Neural progenitor cell (in vitro differentiated cells): ENCODE measurements at regions not wholly inside any gene's neighbourhood (a gene's known extent, or its start where the extent isn't known, plus 50 kb on each side); places are given as distances from the start of the nearest gene placed in this dataset.

ENCODE experiments used
- DNase-seq: peaks from one replicate; pipeline ENCODE4 v3.0.0-alpha.2; 2016; ENCODE audit warnings: low spot score
- H2AFZ ChIP-seq: fragments of 200-600 bp; sonication (generic); replicated peaks from 2 replicates; pipeline ENCODE4 v1.6.1; 2016; ENCODE audit warnings: antibody characterized with exemption
- H3F3A ChIP-seq: fragments of 200-600 bp; sonication (generic); 2 replicates; pipeline ENCODE4 v1.6.1; 2016; ENCODE audit warnings: antibody characterized with exemption, low read depth
- H3K27ac ChIP-seq: fragments of 200-600 bp; sonication (generic); 2 replicates; pipeline ENCODE4 v1.5.1; 2016; ENCODE audit warnings: mild to moderate bottlenecking
- H3K27me3 ChIP-seq: fragments of 200-600 bp; sonication (generic); 2 replicates; pipeline ENCODE4 v1.6.1; 2016; ENCODE audit warnings: mild to moderate bottlenecking, moderate library complexity
- H3K36me3 ChIP-seq: fragments of 200-600 bp; sonication (generic); 2 replicates; pipeline ENCODE4 v1.5.1; 2016
- H3K4me1 ChIP-seq: fragments of 200-600 bp; sonication (generic); 2 replicates; pipeline ENCODE4 v1.6.1; 2016; ENCODE audit warnings: mixed run types
- H3K4me2 ChIP-seq: fragments of 200-600 bp; sonication (generic); 2 replicates; pipeline ENCODE4 v1.6.1; 2016
- H3K4me3 ChIP-seq: fragments of 200-600 bp; sonication (generic); 2 replicates; pipeline ENCODE4 v1.5.1; 2016
- H3K79me2 ChIP-seq: fragments of 200-600 bp; sonication (generic); 2 replicates; pipeline ENCODE4 v1.6.1; 2016; ENCODE audit warnings: low read depth
- H3K9ac ChIP-seq: fragments of 200-600 bp; sonication (generic); 2 replicates; pipeline ENCODE4 v1.6.1; 2016
- H3K9me3 ChIP-seq: fragments of 200-600 bp; sonication (generic); 2 replicates; pipeline ENCODE4 v1.5.1; 2016; ENCODE audit warnings: low read depth
- H4K20me1 ChIP-seq: fragments of 200-600 bp; sonication (generic); 2 replicates; pipeline ENCODE4 v1.6.1; 2016; ENCODE audit warnings: low read depth
- H3K27ac Mint-ChIP-seq: 3 replicates; pipeline ENCODE4 v1.8.0; 2021; ENCODE audit warnings: mixed read lengths
- H3K27me3 Mint-ChIP-seq: 2 replicates; pipeline ENCODE4 v1.8.0; 2022; ENCODE audit warnings: low read depth, mild to moderate bottlenecking, inconsistent platforms, moderate library complexity, mixed read lengths; ENCODE audit not compliant: insufficient read depth
- H3K36me3 Mint-ChIP-seq: 3 replicates; pipeline ENCODE4 v1.8.0; 2021; ENCODE audit warnings: mixed read lengths
- H3K4me1 Mint-ChIP-seq: 3 replicates; pipeline ENCODE4 v1.8.0; 2021; ENCODE audit warnings: mixed read lengths
- H3K4me3 Mint-ChIP-seq: 3 replicates; pipeline ENCODE4 v1.8.0; 2021; ENCODE audit warnings: mild to moderate bottlenecking, moderate library complexity, mixed read lengths
- H3K9me3 Mint-ChIP-seq: 3 replicates; pipeline ENCODE4 v1.8.0; 2020; ENCODE audit warnings: mixed read lengths
- EZH2 ChIP-seq: fragments of 200-600 bp; sonication (generic); IDR thresholded peaks from 2 replicates; pipeline ENCODE4 v1.6.1; 2017; ENCODE audit warnings: antibody characterized with exemption, mild to moderate bottlenecking, moderate library complexity
- EZH2phosphoT487 ChIP-seq: fragments of 200-600 bp; sonication (generic); IDR thresholded peaks from 2 replicates; pipeline ENCODE4 v1.6.1; 2017; ENCODE audit warnings: antibody characterized with exemption
- TF ChIP-seq, protein P1 (sequence below): fragments of 200-600 bp; sonication (generic); IDR thresholded peaks from 2 replicates; pipeline ENCODE4 v1.5.1; 2017; ENCODE audit warnings: antibody characterized with exemption, mild to moderate bottlenecking

DNA sequence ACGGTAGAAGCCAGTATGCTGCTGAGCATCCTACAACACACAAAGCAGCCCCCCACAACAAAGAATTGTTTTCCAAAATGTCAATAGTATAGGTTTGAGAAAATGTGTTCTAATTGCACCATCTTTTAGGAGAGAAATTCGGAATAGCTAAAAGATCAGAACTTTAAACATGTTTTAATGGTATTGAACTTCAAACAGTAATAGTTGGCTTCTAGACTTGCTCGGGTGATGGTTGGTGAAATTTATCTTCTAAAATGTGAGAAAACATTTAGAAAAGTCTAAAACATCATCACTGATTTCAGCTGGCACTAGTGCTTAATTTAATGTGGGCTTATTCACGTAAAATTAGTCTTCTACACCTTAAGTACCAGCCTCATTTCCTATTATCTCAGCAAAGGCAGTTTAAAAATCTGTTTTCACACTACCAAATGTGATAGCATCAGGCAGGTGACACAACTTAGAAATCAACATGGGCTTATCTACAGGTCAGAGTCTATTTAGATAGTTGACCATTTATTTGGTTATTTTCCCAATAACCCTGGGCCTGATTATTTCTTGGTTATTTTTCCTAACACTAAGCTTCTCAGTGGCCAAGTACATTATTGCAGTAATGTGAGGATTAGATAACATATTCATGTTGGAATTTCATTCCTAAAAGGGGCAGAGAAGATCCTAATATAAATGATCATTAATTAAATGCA, 399.3 kb upstream of the PKN2 start:
- Mint-ChIP-seq H3K36me3 (no peaks in the 10 kb centered on the region), H3K4me3 (no peak overlapping the region), H3K9me3 (peaks cover under 1% of the 10 kb centered on the region), H3K27ac (no peak overlapping the region), H3K4me1 (no peaks in the 10 kb centered on the region), H3K27me3 (no peaks in the 10 kb centered on the region)
- Histone ChIP-seq H3K36me3 (no peaks in the 10 kb centered on the region), H3K27me3 (no peaks in the 10 kb centered on the region), H2AFZ (no peak overlapping the region), H3K27ac (no peak overlapping the region), H3K9me3 (no peaks in the 10 kb centered on the region), H3K4me3 (no peak overlapping the region), H3K4me1 (no peaks in the 10 kb centered on the region), H3K4me2 (no peak overlapping the region), H4K20me1 (no peaks in the 10 kb centered on the region), H3K79me2 (no peaks in the 10 kb centered on the region), H3K9ac (no peak overlapping the region), H3F3A (no peaks in the 10 kb centered on the region)
- TF ChIP-seq, protein P1, sequence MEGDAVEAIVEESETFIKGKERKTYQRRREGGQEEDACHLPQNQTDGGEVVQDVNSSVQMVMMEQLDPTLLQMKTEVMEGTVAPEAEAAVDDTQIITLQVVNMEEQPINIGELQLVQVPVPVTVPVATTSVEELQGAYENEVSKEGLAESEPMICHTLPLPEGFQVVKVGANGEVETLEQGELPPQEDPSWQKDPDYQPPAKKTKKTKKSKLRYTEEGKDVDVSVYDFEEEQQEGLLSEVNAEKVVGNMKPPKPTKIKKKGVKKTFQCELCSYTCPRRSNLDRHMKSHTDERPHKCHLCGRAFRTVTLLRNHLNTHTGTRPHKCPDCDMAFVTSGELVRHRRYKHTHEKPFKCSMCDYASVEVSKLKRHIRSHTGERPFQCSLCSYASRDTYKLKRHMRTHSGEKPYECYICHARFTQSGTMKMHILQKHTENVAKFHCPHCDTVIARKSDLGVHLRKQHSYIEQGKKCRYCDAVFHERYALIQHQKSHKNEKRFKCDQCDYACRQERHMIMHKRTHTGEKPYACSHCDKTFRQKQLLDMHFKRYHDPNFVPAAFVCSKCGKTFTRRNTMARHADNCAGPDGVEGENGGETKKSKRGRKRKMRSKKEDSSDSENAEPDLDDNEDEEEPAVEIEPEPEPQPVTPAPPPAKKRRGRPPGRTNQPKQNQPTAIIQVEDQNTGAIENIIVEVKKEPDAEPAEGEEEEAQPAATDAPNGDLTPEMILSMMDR: no peak
- no peak for TF ChIP-seq EZH2
- no peak for TF ChIP-seq EZH2phosphoT487
- DNase-seq: no peak

DNA sequence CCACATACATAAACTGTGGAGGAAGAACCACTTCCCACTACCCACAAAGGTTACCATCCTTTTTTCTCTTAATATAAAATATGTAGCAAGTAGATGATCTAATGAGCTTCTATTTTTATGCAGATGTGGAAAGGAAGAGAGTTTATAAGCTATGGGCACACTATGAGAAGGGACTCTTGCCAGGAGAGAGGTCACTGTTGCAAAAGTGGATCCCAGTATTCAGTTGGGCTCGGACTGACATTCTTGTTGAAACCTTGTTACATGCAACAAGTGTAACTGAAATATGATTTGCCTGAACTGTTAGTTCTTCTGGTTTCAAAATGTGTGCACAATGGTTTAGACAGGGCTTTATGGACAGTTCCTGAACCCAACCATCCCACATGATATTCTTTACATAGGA, 397.4 kb upstream of the PKN2 start:
- Histone ChIP-seq H3K27me3 (no peaks in the 10 kb centered on the region), H3K79me2 (no peaks in the 10 kb centered on the region), H3K9me3 (no peaks in the 10 kb centered on the region), H3K9ac (no peak overlapping the region), H3K4me1 (peaks cover 4% of the 10 kb centered on the region), H3K27ac (no peak overlapping the region), H3K36me3 (no peaks in the 10 kb centered on the region), H3K4me2 (no peak overlapping the region), H3K4me3 (no peak overlapping the region), H3F3A (no peaks in the 10 kb centered on the region), H4K20me1 (no peaks in the 10 kb centered on the region), H2AFZ (no peak overlapping the region)
- no peaks in the 10 kb centered on the region for H3K27me3 Mint-ChIP-seq
- no peak overlapping the region for H3K27ac Mint-ChIP-seq
- no peaks in the 10 kb centered on the region for H3K9me3 Mint-ChIP-seq
- no peaks in the 10 kb centered on the region for H3K36me3 Mint-ChIP-seq
- DNase-seq: no peak
- no peak overlapping the region for H3K4me3 Mint-ChIP-seq
- H3K4me1 Mint-ChIP-seq: no peaks in the 10 kb centered on the region
- TF ChIP-seq EZH2phosphoT487 (no peak), EZH2 (no peak)
- TF ChIP-seq, protein P1: no peak

DNA sequence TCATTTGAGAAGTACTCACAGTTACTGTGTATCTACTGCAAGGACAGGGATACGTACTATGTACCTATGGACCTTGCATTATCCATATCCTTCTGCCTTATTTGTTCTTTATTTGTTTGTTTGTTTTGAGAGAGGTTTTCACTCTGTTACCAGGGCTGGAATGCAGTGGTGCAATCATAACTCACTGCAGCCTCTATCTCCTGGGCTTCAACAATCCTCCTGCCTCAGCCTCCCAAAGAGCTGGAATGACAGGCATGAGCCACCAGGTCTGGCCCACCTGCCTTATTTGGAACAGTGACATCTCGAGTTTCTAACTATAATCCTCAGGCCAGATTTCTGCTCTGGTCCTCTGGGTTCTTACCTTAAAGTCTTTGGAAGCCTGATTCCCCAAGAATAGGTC, 395.5 kb upstream of the PKN2 start:
- no peaks in the 10 kb centered on the region for H3K36me3 ChIP-seq
- no peak overlapping the region for H3K4me2 ChIP-seq
- no peaks in the 10 kb centered on the region for H3K27me3 ChIP-seq
- no peak for DNase-seq
- Mint-ChIP-seq H3K27me3 (no peaks in the 10 kb centered on the region), H3K36me3 (no peaks in the 10 kb centered on the region), H3K4me3 (no peak overlapping the region), H3K27ac (no peak overlapping the region), H3K4me1 (no peaks in the 10 kb centered on the region), H3K9me3 (no peaks in the 10 kb centered on the region)
- no peak overlapping the region for H3K9ac ChIP-seq
- H4K20me1 ChIP-seq: no peaks in the 10 kb centered on the region
- no peak overlapping the region for H2AFZ ChIP-seq
- no peak overlapping the region for H3K4me3 ChIP-seq
- H3K4me1 ChIP-seq: peaks cover 14% of the 10 kb centered on the region
- TF ChIP-seq EZH2: no peak
- TF ChIP-seq, protein P1: no peak
- TF ChIP-seq EZH2phosphoT487: no peak
- no peaks in the 10 kb centered on the region for H3K79me2 ChIP-seq
- H3F3A ChIP-seq: no peaks in the 10 kb centered on the region
- H3K9me3 ChIP-seq: no peaks in the 10 kb centered on the region
- H3K27ac ChIP-seq: no peak overlapping the region
